Dermis microvascular lymphatic vessel endothelial cell (primary cell): ENCODE measurements at regions not wholly inside any gene's neighbourhood (a gene's known extent, or its start where the extent isn't known, plus 50 kb on each side); places are given as distances from the start of the nearest gene placed in this dataset.
"Not testable (repeated sequence)": the region's sequence is repeated elsewhere in the genome, so short reads cannot be mapped to it uniquely, and the experiment has no call there.

Experiments used
- DNase-seq, 2 donors: peaks; one replicate each; pipeline versions ENCODE4 v3.0.0 to v3.0.0-alpha.2; 2010; ENCODE audit warnings: low read depth in 2 of 2

DNA sequence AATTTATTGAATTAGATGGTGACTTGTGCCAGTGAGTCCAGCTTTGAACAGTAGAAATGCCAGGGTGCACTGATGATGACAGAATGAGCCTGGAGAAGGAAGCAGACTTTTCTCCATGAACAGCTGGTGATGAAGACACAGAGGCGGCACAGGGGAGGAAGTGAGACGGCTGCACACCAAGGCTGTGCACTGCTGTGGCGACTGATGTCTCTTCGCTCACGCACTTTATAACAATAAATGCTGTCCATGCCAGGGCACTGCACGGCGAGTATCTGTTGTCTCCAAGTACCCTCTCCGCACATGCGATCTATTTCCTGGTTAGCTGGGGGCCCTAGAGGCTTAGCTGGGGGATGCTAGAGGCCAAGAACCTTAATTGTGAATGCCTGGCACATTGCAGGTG, 175.2 kb downstream of the TMEM200C start:
- no peak for DNase-seq

DNA sequence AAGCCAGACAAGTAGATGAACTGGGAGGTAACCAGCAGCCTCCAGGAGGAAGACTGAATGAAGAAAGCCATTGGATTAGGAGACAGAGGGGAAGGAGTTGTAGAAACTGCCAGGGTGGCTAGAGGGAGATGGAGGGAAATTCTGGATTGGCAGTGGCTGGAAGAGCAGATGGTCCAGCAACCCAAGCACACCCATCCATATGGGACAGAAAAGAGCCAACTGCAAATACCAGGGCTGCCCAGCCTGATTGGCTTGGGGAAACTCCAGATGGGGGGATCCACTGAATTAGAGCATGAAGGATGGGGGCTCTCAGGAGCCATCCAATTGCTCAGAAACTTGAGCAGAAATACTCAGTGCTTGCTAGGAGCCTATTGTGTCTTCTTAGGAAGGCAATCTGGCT, 173.5 kb upstream of the EPB41L3 start:
- no peak for DNase-seq

DNA sequence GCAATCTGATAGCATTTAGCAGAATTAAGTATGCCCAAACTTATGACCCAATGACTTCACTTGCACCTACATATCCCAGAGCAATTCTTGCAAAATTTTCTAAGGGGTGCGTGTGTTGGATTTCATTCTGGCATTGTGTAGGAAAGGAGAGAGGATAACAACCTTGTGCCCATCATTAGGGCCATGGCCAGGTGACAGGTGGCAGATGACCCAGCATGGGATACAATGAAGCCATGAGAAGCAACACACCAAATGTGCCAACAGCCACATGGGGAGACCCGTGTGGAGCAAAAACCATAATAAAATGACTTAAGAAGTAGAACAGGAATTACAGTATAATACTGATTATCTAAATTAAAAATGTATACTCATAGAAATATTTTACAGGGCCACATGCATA, 166.9 kb upstream of the EPB41L3 start:
- DNase-seq: no peak

DNA sequence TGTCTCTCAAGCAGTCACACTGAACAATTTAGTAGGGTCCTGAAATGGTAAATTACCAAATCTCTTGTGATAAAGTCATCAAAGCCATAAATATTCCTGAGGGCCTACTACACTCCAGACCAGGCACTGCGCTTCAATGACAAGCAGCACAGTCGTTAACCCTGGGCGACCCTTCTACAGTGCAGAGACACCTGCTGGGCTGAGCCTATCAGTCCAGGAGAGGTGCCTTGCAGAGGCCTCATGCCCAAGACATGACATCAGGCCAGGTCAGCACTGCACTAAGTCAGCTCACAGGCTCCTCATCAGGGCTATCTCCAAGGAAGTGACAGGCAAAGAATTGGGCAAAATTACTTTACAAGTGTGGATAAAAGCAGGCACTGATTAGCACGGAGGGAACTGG, 166.4 kb upstream of the EPB41L3 start:
- no peak for DNase-seq

DNA sequence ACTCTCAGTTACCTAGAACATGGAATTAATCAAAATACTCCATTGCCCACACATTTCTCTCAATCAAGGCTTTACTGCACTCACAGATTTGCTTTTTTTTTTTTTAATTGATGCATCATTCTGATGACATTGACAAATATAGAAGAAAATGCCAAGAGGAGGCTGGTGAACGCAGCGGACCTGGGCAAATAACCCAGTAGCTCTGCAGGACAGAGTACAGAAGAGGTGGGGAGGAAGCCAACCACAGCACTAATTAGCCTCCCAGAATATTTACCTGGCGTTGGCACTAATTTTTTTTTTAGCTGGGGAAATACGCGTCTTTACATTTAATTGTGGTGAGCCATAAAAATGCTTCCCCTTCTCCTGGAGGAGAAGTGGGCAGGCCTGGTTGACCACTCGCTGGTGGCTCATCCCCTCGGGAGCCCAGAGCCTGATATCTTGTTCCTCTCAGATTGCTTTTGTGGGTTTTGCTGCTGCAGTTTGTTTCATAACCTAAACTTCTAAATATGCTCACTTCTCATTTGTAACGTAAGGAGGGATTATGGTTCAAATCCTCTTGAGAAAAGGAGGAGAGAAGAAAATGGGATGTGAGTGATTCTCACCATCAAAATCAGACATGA, 165.8 kb upstream of the EPB41L3 start:
- DNase-seq: no peak

DNA sequence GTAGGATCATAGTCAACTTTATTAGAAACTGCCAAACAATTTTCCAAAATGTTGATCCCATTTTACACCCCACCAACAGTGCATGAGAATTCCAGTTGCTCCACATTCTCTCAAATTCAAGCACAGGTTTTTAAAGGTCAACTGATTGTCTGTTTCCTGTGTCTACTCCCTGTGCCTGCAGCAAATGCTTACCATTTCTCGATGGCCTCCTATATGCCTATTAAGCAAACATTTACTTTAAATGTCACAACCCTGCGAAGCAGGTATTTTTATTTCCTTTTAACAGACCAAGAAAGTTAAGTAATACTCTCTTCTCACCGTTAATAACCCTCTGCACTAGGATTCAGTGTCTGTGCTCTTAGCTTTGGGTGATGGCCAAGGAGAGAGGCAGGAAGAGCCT, 163.8 kb upstream of the EPB41L3 start:
- DNase-seq: no peak

DNA sequence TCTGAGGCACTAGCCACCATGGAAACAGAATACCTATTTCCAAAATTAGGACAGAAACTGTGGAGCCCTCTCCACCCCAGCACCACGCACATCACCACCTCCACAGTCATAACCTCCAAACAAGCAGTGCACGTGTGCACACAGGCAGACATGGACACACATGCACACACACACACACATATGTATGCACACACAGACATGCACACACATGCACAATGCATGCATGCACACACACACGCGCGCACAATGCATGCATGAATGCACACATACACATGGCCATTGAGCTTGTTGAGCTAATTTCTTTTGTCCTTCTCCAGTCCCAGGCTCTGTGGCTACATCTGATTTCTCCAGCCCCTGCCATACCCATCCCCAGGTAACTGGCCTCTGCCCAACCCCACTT, 161.6 kb upstream of the EPB41L3 start:
- no peak for DNase-seq

DNA sequence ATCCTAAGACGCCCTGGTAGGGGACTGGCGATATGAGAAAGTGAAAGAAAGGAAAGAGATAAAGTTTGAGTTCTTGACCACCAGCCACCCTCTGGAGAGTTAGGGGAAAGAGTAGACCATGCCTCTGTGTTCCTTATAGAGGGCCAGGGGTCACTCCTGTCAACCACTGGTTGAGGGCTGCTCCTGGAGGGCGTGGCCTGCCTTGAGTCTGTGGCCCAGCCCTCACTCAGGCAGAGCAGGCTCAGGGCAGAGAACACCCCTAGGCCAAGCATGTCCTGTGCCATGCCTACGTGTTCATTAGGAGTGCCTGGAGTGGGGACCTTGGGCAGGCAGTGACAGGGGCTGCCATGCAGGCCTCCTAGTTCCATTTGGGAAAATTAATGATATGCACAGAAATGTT, 161.1 kb upstream of the EPB41L3 start:
- no peak for DNase-seq

DNA sequence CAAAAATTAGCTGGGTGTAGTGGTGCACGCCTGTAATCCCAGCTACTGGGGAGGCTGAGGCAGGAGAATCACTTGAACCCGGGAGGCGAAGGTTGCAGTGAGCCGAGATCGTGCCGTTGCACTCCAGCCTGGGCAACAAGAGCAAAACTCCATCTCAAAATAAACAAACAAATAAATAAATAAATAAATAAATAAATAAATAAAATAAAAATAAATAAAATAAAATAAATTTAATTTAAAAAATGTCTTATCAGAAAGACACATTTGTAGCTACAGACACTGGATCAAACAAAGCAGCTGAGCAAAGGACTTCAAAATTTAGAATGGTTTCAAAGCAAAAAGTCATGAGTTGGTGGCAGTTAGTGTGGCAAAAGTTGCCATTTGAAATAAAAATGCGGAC, 158.2 kb upstream of the EPB41L3 start:
- not testable (repeated sequence) for DNase-seq

DNA sequence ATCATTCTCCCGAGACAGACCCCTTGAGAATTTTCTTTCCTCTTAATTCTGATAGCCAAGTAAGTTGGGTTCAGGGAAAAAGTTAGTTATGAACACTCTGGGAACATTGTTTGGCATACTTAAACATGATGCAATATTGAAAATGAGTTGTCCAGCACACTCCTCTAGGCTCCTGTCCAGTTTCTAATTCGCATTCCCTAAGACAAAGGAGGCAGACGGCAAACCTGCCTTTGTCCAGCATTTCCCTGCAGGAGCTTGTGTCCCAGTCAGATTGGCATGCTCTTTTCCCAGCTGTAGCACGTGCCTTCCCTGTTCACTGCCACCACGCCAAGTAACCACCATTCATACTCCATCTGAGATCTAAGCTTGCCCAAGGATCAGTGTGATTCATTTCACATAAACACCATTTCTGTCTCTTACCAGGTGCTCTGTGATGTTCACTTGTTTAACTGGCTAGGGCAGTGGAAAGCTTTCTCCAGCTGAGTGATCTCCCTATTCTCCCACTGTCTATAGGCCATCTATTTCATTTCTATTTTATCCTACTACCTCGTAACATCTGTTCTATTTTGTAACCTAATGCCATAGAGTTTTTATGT, 150.0 kb upstream of the EPB41L3 start:
- no peak for DNase-seq

DNA sequence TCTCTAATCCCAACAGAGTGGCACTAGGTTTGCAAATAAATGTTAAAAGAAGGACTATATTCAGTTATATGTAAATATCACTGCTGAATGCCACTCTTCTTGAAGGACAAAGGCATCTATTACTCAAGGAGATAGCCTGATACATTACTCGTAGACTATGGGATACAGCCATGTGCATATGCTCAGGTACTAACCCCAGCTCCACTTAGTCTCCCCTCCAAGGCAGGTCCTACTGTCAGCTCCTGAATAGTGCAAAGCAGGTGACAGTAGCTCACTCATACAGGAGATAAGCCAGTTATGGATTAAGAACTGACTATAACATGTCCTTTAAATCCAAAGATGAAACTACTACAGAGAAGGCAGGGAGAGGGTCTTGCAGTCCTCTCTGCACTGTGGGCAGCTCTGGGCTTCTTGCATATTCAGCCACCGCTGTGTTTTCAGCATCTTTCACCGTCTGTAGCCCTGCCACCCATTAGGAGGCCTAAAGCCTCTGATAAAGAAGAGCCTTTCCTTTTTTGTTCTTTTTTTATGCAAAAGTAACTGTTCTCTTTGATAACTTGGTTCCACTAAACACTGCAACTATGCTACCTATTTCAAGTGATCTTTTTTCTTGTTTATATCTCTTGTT, 135.1 kb upstream of the EPB41L3 start:
- no peak for DNase-seq

DNA sequence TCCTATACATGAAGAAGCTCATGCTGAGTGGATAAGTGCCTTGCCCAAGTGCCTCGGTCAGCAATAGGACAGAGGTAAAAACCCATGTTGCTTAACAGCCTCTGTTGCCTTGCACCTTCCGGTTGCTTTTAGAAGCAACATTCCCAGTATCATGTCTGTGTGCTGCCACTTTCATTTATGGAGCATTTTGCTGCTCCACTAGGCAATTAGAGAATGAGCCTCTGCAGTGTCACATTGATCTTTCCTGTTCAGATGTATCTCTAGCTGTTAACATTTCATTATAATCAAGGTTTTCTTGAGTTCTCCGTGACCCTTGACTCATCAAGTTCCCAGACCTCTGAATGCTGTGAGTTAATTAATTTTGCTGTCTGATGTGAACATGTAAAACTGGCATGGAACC, 134.5 kb upstream of the EPB41L3 start:
- DNase-seq: no peak

DNA sequence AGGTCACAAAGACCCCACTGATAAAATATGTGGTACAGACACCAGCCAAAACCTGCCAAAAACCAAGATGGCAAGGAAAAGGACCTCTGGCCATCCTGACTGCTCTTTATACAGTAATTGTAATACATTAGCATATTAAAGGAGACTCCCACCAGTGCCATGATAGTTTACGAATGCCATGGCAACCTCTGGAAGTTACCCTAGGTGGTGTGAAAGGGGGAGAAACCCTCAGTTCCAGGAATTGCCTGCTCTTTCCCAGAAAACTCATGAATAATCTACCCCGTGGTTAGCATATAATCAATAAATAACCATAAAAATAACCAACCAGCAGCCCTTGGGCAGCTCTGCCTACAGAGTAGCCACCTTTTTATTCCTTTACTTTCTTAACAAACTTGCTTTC, 129.8 kb upstream of the EPB41L3 start:
- no peak for DNase-seq

DNA sequence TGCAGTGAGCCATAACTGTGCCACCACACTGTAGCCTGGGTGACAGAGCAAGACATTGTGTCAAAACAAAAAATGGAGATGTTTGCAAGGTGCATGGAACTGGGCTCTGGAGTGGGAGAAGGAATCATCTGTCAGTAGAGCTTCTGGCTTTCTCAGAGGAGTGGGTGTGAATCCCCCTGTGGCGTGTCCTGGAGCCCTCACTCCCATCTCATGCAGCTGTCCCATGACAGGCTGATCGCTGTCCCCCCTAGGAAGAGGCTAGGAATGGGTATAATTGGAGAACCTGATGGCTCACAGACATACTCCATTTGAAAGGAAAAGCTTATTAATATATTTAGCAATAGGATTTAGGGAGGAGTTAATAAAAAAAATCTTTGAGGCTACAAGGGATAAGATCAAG, 125.8 kb upstream of the EPB41L3 start:
- DNase-seq: no peak

DNA sequence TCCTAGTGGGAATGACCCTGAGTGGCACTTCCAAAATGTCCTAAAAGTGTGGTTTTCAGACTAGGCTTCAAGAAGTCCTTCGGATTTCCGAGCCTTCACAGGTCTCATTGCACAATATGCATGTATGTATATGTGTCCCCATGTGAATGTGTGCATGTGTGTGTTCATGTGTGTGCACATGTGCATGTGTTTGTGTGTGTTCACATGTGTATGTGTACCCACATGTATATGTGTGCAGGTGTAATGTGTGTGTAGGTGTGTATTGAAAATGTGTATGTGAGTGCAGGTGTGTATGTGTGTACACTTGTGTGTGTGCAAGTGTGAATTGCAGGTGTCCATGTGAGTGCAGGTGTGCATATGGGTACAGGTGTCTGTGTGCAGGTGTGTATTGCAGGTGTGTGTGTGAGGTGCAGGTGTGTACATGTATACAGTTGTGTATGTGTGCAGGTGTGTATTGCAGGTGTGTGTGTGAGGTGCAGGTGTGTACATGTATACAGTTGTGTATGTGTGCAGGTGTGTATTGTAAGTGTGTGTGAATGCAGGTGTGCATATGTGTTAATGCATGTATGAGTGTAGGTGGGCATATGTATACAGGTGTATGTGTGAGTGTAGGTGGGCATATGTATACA, 124.4 kb upstream of the EPB41L3 start:
- DNase-seq: no peak

DNA sequence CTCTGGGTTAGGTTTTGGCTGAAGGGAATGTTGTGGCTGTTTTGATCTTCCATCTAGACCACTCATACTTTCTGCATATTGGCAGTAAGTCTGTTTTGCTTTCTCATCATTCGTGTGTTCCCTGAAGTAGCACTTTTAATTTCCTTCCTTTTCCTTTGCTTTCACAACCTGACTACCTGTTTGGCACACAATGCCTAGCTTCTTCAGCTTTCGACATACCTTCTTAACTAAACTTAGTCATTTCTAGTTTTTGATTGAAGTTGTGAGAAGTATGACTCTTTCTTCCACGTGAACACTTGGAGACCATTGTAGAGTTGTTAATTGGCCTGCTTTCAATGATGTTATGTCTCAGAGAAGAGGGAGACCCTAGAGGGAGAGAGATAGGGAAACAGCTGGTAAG, 123.6 kb upstream of the EPB41L3 start:
- no peak for DNase-seq

DNA sequence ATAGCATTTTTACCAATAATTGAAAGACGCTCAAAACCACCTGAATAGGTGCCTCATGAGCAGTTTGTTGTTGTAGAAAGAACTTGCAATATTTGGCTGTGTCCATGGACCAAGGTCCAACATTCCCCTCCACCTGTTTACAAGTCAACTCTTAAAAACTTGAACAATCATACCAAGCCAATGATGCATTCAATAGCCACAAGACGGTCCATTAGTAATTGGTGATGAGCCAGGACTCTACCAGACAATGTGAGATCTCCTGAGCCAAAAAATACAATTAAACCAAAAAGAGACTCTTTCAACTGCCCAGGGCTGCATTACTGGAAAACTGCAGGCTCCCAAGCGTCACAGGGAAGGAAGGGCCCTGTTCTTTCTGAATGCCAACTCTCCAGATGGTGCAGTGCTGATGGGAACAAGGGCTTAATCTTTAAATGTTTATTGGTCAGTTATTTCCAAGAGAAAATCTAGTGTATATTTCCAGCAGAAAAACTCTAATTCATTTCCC, 118.8 kb upstream of the EPB41L3 start:
- DNase-seq: no peak

DNA sequence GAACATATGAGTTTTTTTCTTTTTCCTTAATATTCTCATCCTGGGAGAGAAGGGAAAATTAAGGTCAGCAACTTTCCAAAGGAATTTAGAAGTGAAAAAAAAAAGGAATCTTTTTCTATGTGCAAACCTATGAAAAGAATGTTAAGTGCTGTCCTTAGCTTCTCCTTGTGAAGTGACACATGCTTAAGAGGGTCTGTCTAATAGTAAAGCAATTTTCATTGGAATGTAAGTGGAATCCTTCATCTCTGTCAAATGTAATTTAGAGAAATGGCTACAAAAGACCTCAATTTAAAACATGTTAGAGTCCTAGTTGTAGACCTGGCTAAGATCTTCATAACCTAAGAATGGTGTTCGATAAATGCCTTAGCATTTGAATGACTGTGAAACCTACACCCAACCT, 117.4 kb upstream of the EPB41L3 start:
- DNase-seq: no peak

DNA sequence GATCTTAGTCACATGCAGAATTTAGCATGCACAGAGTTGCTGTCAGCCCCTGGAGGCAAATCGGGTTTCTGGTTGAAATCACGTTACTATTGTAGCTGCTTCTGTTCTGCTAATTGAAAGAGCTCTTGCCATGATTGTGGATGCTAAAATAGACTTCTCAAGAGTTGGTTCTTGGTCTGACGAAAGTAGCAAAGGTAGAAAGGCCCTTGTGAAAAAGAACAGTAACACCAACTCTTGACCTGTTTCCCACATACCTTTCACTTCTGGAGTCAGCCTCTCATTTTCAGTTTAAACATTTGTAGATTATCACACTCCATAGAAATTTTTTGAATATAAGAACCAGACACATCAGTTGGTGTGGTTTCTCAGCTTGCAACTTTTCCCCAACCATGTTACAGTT, 110.0 kb upstream of the EPB41L3 start:
- DNase-seq: no peak

DNA sequence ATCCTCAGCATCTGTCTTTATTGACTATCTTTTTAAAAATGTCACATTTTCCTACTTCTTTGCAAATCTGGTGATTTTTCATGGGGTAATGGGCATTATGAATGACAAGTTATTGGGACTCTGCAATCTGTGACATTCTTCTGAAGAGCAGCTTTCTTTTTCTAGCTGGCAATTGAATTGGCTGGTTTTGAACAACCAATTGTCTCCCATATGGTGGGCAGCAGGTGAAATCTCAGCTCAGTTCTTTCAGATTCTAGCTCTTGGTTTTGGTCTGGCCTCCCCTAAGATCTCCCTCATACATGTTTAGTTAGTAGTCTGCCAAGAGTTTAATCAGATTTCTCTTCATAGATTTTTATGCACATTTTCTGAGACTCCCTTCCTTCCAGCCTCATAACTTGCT, 107.9 kb upstream of the EPB41L3 start:
- DNase-seq: no peak

DNA sequence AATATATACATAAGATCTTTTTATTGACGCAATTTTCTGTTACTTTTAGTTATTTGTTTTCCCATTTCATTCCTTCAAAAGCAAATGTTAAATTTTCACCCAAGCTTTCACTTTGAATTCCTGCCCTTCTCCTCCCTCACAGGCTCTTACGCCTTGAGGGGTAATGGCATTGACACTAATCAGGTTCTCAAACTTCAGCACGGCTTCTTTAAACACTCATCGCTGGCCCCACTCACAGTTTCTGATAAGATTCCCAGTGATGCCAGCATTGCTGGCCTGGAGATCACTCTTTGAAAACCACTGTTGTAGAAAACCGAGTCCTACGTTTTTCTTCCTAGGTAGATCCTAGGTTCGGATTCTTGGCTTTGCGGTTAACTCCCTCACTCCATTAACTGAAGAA, 105.6 kb upstream of the EPB41L3 start:
- no peak for DNase-seq

DNA sequence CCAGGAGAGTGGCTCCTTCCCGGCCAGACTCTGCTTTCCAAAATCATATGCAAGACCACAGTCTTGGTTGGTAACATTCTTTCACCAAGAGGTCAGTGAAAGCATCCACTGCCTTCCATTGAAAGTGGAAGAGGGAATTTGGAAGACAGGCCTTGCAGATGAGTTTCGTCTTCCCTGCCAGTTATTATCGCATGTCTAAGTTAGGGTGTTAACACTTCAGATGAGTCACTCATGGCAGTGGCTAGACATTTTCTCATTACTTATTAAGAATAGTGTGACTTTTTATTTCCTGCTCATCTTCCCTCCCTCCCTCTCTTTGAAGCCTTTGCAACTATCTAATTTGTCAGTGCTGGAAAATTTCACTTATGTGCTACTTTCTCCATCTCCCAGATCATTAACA, 102.9 kb upstream of the EPB41L3 start:
- no peak for DNase-seq

DNA sequence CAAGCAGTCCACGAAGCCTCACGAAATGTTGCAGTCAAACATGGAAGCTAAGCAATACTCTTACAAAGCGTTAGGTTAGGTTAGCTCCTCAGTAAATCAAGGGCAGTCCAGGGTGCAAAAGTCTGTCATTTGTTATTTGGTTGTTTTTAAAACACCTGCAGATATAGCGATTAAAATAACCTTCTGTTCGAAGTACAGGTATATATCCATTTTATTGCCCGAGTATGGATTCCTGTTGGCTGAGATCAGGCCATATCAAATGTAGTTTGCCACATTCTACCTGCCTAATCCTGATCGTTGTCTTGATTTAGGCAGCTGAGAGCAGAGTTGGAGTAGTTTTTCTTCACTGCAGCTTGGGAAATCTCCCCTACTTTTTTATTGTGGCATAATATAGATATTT, 99.5 kb upstream of the EPB41L3 start:
- DNase-seq: no peak
